GM12872 (cell line): ENCODE measurements at regions not wholly inside any gene's neighbourhood (a gene's known extent, or its start where the extent isn't known, plus 50 kb on each side); places are given as distances from the start of the nearest gene placed in this dataset.

Experiments used
- TF ChIP-seq, protein P1 (sequence below): IDR thresholded peaks from 3 replicates; pipeline ENCODE4 v1.5.1; 2011; ENCODE audit warnings: low read depth, mild to moderate bottlenecking, low read length, moderate library complexity; ENCODE audit not compliant: insufficient read depth

DNA sequence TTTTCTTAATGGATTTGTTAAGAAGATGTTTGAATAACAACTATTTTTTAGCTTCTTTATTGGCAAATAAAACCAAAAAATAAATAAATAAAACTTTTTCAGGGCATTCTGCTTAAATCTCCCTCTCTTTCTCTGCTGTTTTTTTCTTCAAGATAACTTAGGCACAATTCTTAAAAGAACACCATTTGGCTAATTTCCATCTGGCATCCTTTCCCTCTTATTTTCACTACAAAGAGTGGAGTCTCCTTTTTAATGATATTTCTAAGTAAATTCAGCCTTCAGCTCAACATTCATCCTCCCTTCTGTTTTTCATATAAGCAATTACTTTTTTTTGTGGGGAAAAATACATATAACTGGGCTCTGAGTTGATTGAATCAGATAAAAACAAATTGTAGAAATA is 88.1 kb downstream of the PCDH7 start:
- TF ChIP-seq, protein P1, sequence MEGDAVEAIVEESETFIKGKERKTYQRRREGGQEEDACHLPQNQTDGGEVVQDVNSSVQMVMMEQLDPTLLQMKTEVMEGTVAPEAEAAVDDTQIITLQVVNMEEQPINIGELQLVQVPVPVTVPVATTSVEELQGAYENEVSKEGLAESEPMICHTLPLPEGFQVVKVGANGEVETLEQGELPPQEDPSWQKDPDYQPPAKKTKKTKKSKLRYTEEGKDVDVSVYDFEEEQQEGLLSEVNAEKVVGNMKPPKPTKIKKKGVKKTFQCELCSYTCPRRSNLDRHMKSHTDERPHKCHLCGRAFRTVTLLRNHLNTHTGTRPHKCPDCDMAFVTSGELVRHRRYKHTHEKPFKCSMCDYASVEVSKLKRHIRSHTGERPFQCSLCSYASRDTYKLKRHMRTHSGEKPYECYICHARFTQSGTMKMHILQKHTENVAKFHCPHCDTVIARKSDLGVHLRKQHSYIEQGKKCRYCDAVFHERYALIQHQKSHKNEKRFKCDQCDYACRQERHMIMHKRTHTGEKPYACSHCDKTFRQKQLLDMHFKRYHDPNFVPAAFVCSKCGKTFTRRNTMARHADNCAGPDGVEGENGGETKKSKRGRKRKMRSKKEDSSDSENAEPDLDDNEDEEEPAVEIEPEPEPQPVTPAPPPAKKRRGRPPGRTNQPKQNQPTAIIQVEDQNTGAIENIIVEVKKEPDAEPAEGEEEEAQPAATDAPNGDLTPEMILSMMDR = no peak

DNA sequence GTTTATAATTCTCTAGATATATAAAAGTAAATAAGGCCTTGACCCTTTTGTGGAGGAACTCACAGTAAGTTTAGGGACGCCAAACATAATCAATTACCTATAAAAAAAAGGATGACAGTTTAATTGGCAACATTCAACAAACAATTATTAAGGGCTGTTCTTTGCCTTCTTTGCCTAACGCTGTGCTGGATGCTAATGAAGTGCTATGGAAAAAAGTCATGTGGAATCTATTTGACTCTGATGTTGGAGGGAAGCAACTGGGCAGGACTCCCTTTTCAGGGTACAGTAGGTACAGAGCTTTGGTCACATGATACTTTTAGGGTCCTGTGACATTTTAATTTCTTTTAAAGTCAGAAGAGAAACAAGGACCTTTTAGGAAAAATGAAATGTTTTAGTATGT is 91.1 kb downstream of the PCDH7 start:
- TF ChIP-seq, protein P1 = no peak

DNA sequence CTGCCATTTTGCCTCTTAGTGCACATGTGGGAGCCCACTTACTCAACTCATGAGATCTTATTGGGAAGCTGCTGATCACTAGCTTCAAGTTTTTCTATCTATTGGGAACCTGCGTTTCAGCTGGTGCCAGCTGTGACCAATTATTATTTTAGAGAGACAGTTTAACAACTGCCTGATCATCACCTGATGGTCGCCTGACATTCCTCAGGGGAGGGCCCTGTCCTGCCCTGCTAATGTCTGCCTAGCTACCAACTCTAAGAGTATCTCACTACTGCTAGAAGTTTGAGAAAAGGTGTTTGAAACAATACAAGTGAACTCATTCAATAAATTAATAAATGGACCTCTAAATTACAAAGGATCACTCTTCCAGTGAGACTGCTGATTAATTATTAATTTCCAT is 95.5 kb downstream of the PCDH7 start:
- TF ChIP-seq, protein P1 = no peak

DNA sequence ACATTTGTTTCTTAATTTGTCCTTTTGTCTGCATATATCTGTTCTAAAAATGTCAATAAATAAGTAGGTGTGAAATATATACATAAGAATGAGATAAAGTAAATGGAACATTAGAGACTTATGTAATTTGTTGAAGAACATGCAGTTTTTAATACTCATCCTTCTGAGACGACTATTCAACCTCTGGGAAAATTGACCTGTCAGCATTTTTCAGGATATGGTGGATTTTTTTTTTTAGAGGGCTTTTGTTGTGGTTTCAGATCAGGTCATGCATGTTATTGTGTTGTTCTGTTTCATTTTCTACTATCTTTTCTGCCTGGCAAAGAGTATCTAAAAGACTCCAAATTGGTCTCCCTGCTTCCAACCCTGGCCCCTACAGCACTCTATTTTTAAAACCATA is 97.3 kb downstream of the PCDH7 start:
- TF ChIP-seq, protein P1 = no peak

DNA sequence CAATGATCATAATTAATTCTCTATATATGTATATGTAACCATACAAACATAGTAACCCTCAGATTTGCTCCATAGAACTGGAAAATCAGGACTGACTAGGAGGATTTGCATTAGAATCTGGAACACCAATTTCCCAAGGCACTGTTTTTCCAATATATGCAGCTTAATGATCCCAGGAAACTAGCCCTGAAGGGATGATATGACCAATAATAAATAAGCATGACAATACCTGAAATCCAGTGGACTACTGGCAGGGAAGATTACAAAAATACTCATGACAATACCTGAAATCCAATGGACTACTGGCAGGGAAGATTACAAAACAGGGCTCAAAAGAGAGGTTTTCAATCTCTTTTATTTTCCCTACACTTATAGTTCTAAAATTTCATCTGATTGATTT is 98.4 kb downstream of the PCDH7 start:
- TF ChIP-seq, protein P1 = no peak

DNA sequence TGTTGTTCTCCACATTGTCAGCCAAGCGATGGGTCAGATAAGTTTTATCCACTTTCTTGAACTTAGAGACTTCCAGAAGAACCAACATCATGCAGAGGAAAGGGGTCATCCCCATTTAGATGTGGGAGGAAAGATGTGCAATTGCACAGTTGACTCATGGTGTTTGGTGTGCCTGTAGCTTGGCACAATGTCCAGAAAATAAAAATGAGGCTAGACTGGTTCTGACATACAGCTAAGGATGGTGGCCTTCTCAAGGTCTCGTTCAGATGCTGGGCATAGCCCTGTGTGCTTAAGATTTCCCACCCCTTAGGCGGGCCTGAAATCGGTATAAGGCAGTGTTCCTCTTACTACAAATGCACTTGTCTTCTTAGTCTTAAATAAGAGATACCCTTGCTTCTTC is 101.1 kb downstream of the PCDH7 start:
- TF ChIP-seq, protein P1 = no peak

DNA sequence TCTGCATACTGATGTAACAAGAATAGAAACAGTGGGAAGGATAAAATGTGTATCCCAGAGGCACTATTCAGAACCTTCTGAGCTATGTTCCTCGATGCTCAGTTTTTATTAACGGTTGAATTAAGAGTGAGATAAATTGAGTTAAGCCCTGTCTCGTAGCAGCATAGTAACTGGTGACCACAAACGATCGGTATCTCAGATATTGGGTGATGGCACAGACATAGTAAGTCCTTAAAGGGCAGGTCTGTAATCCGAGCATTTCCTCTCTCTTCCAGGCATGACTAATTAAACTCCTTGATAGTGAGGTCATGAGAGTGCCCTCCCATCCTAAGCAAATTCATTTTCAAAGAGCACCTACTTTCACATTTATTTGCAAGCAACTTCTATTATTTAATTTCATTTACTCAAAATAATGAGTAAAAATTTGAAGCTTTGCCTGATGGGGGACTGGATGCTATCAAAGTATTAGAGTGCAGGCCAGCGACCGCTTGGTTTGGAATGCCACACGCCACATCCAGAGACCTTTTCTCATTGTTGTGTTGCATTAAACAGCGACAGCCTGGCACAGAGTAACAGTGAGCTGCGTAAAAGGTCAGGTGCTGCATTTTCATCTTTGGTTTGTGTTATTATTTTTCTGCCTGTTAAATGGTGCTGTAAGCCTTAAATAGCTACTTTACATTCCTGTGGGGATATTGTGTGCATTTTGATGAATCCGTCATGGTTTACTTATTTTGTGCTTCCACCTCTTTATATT is 101.9 kb downstream of the PCDH7 start:
- TF ChIP-seq, protein P1 = no peak
